GM23338 (cell line): ENCODE measurements at regions not wholly inside any gene's neighbourhood (a gene's known extent, or its start where the extent isn't known, plus 50 kb on each side); places are given as distances from the start of the nearest gene placed in this dataset.

ENCODE experiments used
- ATAC-seq: fragments of 200-7000 bp; cut with Tn5 transposase; 3 replicates; pipeline ENCODE4 v1.9.1; 2020
- DNase-seq: peaks from one replicate; pipeline ENCODE4 v3.0.0-alpha.2; 2015; ENCODE audit warnings: low spot score
- H2AFZ ChIP-seq: fragments of 200-600 bp; sonication (generic); 2 replicates; pipeline ENCODE4 v1.8.0; 2016; ENCODE audit warnings: antibody characterized with exemption, mild to moderate bottlenecking, moderate library complexity
- H3F3A ChIP-seq: fragments of 200-600 bp; sonication (generic); replicated peaks from 2 replicates; pipeline ENCODE4 v1.8.0; 2017; ENCODE audit warnings: antibody characterized with exemption, mixed run types, low read depth
- H3K27ac ChIP-seq: fragments of 200-600 bp; sonication (generic); 2 replicates; pipeline ENCODE4 v1.6.1; 2016; ENCODE audit warnings: low read depth
- H3K27me3 ChIP-seq: fragments of 200-600 bp; sonication (generic); 2 replicates; pipeline ENCODE4 v1.8.0; 2016; ENCODE audit warnings: mild to moderate bottlenecking, mixed run types, moderate library complexity; ENCODE audit not compliant: insufficient read depth
- H3K36me3 ChIP-seq: fragments of 200-600 bp; sonication (generic); 2 replicates; pipeline ENCODE4 v1.8.0; 2016; ENCODE audit warnings: mild to moderate bottlenecking; ENCODE audit not compliant: insufficient read depth
- H3K4me1 ChIP-seq: fragments of 200-600 bp; sonication (generic); 2 replicates; pipeline ENCODE4 v1.8.0; 2016; ENCODE audit warnings: mild to moderate bottlenecking, moderate library complexity; ENCODE audit not compliant: insufficient read depth
- H3K4me2 ChIP-seq: fragments of 200-600 bp; sonication (generic); 2 replicates; pipeline ENCODE4 v1.7.1; 2017; ENCODE audit warnings: mixed run types
- H3K4me3 ChIP-seq: fragments of 200-600 bp; sonication (generic); 2 replicates; pipeline ENCODE4 v1.6.1; 2016; ENCODE audit warnings: mixed run types
- H3K79me2 ChIP-seq: fragments of 200-600 bp; sonication (generic); replicated peaks from 2 replicates; pipeline ENCODE4 v1.8.0; 2017; ENCODE audit warnings: mild to moderate bottlenecking; ENCODE audit not compliant: insufficient read depth
- H3K9me2 ChIP-seq: fragments of 200-600 bp; sonication (generic); 2 replicates; pipeline ENCODE4 v1.8.0; 2017; ENCODE audit not compliant: insufficient read depth
- H4K20me1 ChIP-seq: fragments of 200-600 bp; sonication (generic); replicated peaks from 2 replicates; pipeline ENCODE4 v1.8.0; 2017; ENCODE audit warnings: mild to moderate bottlenecking; ENCODE audit not compliant: insufficient read depth
- H3K27ac Mint-ChIP-seq: 2 replicates; pipeline ENCODE4 v1.8.0; 2020; ENCODE audit warnings: inconsistent platforms, mild to moderate bottlenecking, moderate library complexity, mixed read lengths
- H3K27me3 Mint-ChIP-seq: 3 replicates; pipeline ENCODE4 v1.8.0; 2022; ENCODE audit warnings: low read depth, mild to moderate bottlenecking, moderate library complexity, mixed read lengths, inconsistent platforms; ENCODE audit not compliant: insufficient read depth, poor library complexity
- H3K36me3 Mint-ChIP-seq: 3 replicates; pipeline ENCODE4 v1.8.0; 2021; ENCODE audit warnings: low read depth, mild to moderate bottlenecking, inconsistent platforms, moderate library complexity, mixed read lengths
- H3K4me1 Mint-ChIP-seq: 3 replicates; pipeline ENCODE4 v1.8.0; 2020; ENCODE audit warnings: mild to moderate bottlenecking, inconsistent platforms, mixed read lengths
- H3K4me3 Mint-ChIP-seq: 3 replicates; pipeline ENCODE4 v1.8.0; 2021; ENCODE audit warnings: moderate library complexity, mild to moderate bottlenecking, inconsistent platforms, mixed read lengths
- H3K9me3 Mint-ChIP-seq: 3 replicates; pipeline ENCODE4 v1.8.0; 2020; ENCODE audit warnings: moderate library complexity, mild to moderate bottlenecking, inconsistent platforms, mixed read lengths
- CREB1 ChIP-seq: fragments of 250-450 bp; sonication (Bioruptor Pico); IDR thresholded peaks from 2 replicates; pipeline ENCODE4 v1.5.0; 2020; ENCODE audit warnings: low read depth, mild to moderate bottlenecking, moderate library complexity
- ETS1 ChIP-seq: IDR thresholded peaks from 2 replicates; pipeline ENCODE4 v1.6.1; 2016; ENCODE audit warnings: antibody characterized with exemption
- JUNB ChIP-seq: IDR thresholded peaks from one replicate; pipeline ENCODE4 v1.6.1; 2016; ENCODE audit warnings: antibody characterized with exemption; ENCODE audit not compliant: unreplicated experiment
- STAT1 ChIP-seq: IDR thresholded peaks from one replicate; pipeline ENCODE4 v1.6.1; 2016; ENCODE audit warnings: antibody characterized with exemption; ENCODE audit not compliant: unreplicated experiment
- ZNF114 ChIP-seq: fragments of 250-450 bp; sonication (Bioruptor Pico); IDR thresholded peaks from 2 replicates; pipeline ENCODE4 v1.5.0; 2020; ENCODE audit warnings: mild to moderate bottlenecking, moderate library complexity
- ZNF462 ChIP-seq: fragments of 250-450 bp; sonication (Bioruptor Pico); IDR thresholded peaks from 2 replicates; pipeline ENCODE4 v1.5.0; 2020; ENCODE audit warnings: mild to moderate bottlenecking, moderate library complexity

GRCh38 chr1:163980394-163980793, 578.6 kb upstream of the PBX1 start:
- no peaks in the 10 kb centered on the region for H4K20me1 ChIP-seq
- 0 out of 2 replicates have a peak, but pooled peaks cover 5% of the 10 kb centered on the region for H3K9me2 ChIP-seq
- ATAC-seq (no peak), DNase-seq (no peak)
- no peaks in the 10 kb centered on the region for H3K79me2 ChIP-seq
- H3K4me3 Mint-ChIP-seq, result no peak overlapping the region
- no peak overlapping the region for H3K27ac ChIP-seq
- H3K27me3 Mint-ChIP-seq, result no peaks in the 10 kb centered on the region
- H3K4me2 ChIP-seq, result no peak overlapping the region
- TF ChIP-seq CREB1 (no peak), ETS1 (no peak), ZNF462 (no peak), JUNB (no peak), STAT1 (no peak), ZNF114 (CRISPR knock-in tag) (no peak)
- no peaks in the 10 kb centered on the region for H3K36me3 ChIP-seq
- peaks cover 7% of the 10 kb centered on the region; the same call in 2 of the 3 replicates for H3K4me1 Mint-ChIP-seq
- no peaks in the 10 kb centered on the region for H3K36me3 Mint-ChIP-seq
- H3K4me3 ChIP-seq, result no peak overlapping the region
- H3F3A ChIP-seq, result no peaks in the 10 kb centered on the region
- H2AFZ ChIP-seq, result no peak overlapping the region
- H3K27ac Mint-ChIP-seq, result no peak overlapping the region
- no peaks in the 10 kb centered on the region for H3K9me3 Mint-ChIP-seq
- no peaks in the 10 kb centered on the region for H3K4me1 ChIP-seq
- H3K27me3 ChIP-seq, result no peaks in the 10 kb centered on the region
